ENCODE measurements at regions not wholly inside any gene's neighbourhood (a gene's known extent, or its start where the extent isn't known, plus 50 kb on each side); places are given as distances from the start of the nearest gene placed in this dataset.

GRCh38 chr4:148964456-148964855, 522.2 kb upstream of the NR3C2 start:
- H3K27ac Mint-ChIP-seq, result no peak overlapping the region
- H3K9me3 Mint-ChIP-seq, result no peaks in the 10 kb centered on the region

DNA sequence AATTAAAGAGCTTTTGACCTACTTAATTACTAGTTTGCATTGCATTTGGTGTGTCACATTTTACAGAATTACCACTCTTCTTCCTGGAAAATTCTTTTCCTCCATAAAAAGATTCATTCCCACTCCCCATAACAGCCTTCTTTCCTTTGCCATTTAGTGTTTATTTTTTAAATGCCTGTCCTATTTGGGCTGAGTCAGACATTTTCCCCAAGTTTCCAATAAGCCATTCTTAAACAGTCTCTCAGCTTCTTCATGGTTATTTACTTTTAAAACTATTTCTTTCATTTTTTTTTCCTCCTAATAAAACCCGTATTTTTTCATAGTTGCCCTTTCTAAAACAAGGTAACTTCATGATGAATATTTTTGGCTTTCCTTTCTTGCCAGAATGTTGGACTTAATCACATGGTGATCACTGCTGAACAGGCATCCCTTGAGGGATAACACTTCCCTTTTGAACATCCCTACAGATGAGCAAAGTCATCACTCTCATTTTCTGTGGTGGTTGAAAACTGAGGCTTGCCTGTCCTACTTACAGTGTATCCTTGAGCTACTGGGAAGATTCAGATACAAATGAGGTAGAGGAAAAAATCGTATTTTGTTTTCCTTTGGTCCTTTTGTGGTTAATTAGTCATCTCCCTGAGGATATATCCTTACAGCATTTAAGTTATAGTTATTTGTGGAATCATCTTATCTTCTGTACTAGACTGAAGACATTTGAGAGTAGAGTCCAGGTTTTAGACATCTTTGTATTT, 520.5 kb upstream of the NR3C2 start:
- Mint-ChIP-seq H3K36me3 (ENCODE audit: low read depth) (no peaks in the 10 kb centered on the region), H3K9me3 (no peaks in the 10 kb centered on the region), H3K27ac (no peak overlapping the region), H3K4me3 (no peak overlapping the region), H3K4me1 (ENCODE audit: low read depth) (no peaks in the 10 kb centered on the region), H3K27me3 (ENCODE audit: low read depth) (no peaks in the 10 kb centered on the region)
- no peak for DNase-seq (ENCODE audit: low spot score)

More at GRCh38 chr4:148964456-148964855, 522.2 kb upstream of the NR3C2 start:
- H3K4me1 Mint-ChIP-seq (ENCODE audit: low read depth), result no peaks in the 10 kb centered on the region
- no peaks in the 10 kb centered on the region for H3K36me3 Mint-ChIP-seq (ENCODE audit: low read depth)
- no peaks in the 10 kb centered on the region for H3K27me3 Mint-ChIP-seq (ENCODE audit: low read depth)
- DNase-seq (ENCODE audit: low spot score), result no peak
- H3K4me3 Mint-ChIP-seq, result no peak overlapping the region

DNA sequence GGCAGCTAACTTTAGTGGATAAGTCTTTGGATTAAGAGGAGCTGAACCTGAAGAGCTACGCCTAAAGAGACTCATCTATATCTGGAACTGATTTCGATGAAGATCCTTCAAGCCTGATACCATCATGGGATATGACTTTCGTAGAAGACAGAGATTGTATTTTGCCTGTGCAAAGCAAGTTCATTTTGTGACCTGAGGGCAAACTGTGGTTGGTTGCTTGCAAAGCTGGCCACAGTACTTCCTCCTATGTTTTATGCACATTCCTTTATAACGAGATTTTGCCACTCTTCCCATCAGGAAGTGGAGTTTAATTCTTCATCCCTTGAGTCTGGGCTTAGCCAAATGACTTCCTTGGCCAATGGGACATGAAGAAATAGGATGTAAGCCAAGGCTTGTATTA, 519.3 kb upstream of the NR3C2 start:
- Mint-ChIP-seq H3K36me3 (ENCODE audit: low read depth) (no peaks in the 10 kb centered on the region), H3K27me3 (ENCODE audit: low read depth) (no peaks in the 10 kb centered on the region), H3K4me1 (ENCODE audit: low read depth) (no peaks in the 10 kb centered on the region), H3K27ac (no peak overlapping the region), H3K9me3 (no peaks in the 10 kb centered on the region), H3K4me3 (no peak overlapping the region)
- DNase-seq (ENCODE audit: low spot score), result no peak

DNA sequence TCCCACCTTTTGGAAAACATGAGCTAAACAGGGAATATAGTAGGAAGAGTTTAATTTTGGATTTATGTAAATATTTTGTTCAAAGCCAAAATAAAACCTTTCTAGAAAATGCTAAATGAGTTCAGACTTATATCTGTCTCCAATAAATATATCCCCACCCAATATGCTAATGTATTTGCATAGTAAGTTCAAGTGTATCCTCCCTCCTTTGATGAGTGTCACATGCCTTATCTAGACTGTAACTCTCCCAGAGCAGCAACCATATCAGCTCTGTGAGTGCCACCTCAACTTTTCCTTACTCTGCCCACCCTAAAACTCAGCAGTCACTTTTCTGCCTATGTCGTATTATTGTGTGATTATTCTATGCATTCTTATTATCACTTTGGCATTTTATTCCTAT, 516.1 kb upstream of the NR3C2 start:
- Mint-ChIP-seq H3K4me3 (no peak overlapping the region), H3K36me3 (ENCODE audit: low read depth) (no peaks in the 10 kb centered on the region), H3K4me1 (ENCODE audit: low read depth) (no peaks in the 10 kb centered on the region), H3K9me3 (no peaks in the 10 kb centered on the region), H3K27me3 (ENCODE audit: low read depth) (no peaks in the 10 kb centered on the region), H3K27ac (no peak overlapping the region)
- no peak for DNase-seq (ENCODE audit: low spot score)

DNA sequence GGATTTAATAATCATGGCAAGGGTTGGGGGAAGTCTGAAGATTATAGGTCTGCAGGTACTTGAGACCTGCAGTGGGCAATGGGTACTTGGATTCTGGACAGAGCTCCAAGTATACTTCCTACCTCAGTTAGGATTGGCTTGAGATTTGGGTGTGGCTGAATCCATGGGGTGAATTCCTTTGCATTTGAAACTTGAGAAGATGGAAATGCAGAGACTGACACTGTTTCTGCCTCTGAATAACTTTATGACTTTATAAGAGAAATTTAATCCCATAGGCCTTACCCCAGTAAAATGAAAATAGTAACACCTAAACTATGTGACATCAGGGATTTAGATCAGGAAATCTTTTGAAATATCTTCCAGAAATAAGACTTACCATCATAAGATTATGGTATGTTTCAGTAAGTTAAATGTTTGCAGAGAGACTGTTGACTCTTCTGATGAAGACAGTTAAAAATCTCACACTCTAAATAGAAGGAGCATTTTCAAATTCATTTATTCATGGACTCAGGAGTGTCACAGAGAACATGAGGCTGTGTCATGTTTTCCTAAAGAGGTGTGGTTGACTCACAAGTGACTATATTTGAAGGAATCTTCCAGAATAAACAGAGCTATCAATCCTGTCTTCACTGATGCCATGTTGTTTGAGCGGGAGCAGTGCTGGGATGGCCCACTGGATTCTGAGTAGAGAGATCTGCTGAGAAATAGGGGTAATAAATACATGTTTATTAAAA, 513.5 kb upstream of the NR3C2 start:
- no peaks in the 10 kb centered on the region for H3K27me3 Mint-ChIP-seq (ENCODE audit: low read depth)
- H3K36me3 Mint-ChIP-seq (ENCODE audit: low read depth), result no peaks in the 10 kb centered on the region

GRCh38 chr4:148954011-148954749, 512.0 kb upstream of the NR3C2 start:
- Mint-ChIP-seq H3K9me3 (no peaks in the 10 kb centered on the region), H3K27me3 (ENCODE audit: low read depth) (no peaks in the 10 kb centered on the region), H3K36me3 (ENCODE audit: low read depth) (no peaks in the 10 kb centered on the region), H3K27ac (no peak overlapping the region), H3K4me3 (no peak overlapping the region), H3K4me1 (ENCODE audit: low read depth) (no peaks in the 10 kb centered on the region)
- no peak for DNase-seq (ENCODE audit: low spot score)

More for the DNA sequence above, 513.5 kb upstream of the NR3C2 start:
- Mint-ChIP-seq H3K27ac (no peak overlapping the region), H3K4me3 (no peak overlapping the region), H3K9me3 (no peaks in the 10 kb centered on the region), H3K4me1 (ENCODE audit: low read depth) (no peaks in the 10 kb centered on the region)
- DNase-seq (ENCODE audit: low spot score), result no peak

- DNase-seq (ENCODE audit: low spot score), result no peak
- Mint-ChIP-seq H3K4me1 (ENCODE audit: low read depth) (no peaks in the 10 kb centered on the region), H3K9me3 (no peaks in the 10 kb centered on the region), H3K36me3 (ENCODE audit: low read depth) (no peaks in the 10 kb centered on the region), H3K27me3 (ENCODE audit: low read depth) (no peaks in the 10 kb centered on the region), H3K4me3 (no peak overlapping the region), H3K27ac (no peak overlapping the region)
Measured at GRCh38 chr4:148951346-148951745, 509.1 kb upstream of the NR3C2 start.

- DNase-seq (ENCODE audit: low spot score), result no peak
- Mint-ChIP-seq H3K9me3 (no peaks in the 10 kb centered on the region), H3K36me3 (ENCODE audit: low read depth) (no peaks in the 10 kb centered on the region), H3K27ac (no peak overlapping the region), H3K27me3 (ENCODE audit: low read depth) (no peaks in the 10 kb centered on the region), H3K4me1 (ENCODE audit: low read depth) (no peaks in the 10 kb centered on the region), H3K4me3 (no peak overlapping the region)
Measured at GRCh38 chr4:148946271-148946670, 504.1 kb upstream of the NR3C2 start.

- Mint-ChIP-seq H3K36me3 (ENCODE audit: low read depth) (no peaks in the 10 kb centered on the region), H3K27ac (no peak overlapping the region)
Measured at GRCh38 chr4:148944839-148945219, 502.6 kb upstream of the NR3C2 start.

GRCh38 chr4:148944136-148944838, 502.1 kb upstream of the NR3C2 start:
- no peaks in the 10 kb centered on the region for H3K27me3 Mint-ChIP-seq (ENCODE audit: low read depth)
- H3K9me3 Mint-ChIP-seq, result no peaks in the 10 kb centered on the region
- H3K27ac Mint-ChIP-seq, result no peak overlapping the region
- H3K4me3 Mint-ChIP-seq, result no peak overlapping the region
- no peaks in the 10 kb centered on the region for H3K36me3 Mint-ChIP-seq (ENCODE audit: low read depth)
- H3K4me1 Mint-ChIP-seq (ENCODE audit: low read depth), result no peaks in the 10 kb centered on the region
- no peak for DNase-seq (ENCODE audit: low spot score)

More at GRCh38 chr4:148944839-148945219, 502.6 kb upstream of the NR3C2 start:
- Mint-ChIP-seq H3K4me1 (ENCODE audit: low read depth) (no peaks in the 10 kb centered on the region), H3K27me3 (ENCODE audit: low read depth) (no peaks in the 10 kb centered on the region), H3K4me3 (no peak overlapping the region), H3K9me3 (no peaks in the 10 kb centered on the region)
- DNase-seq (ENCODE audit: low spot score), result no peak

GRCh38 chr4:148934926-148935578, 492.8 kb upstream of the NR3C2 start:
- H3K4me1 Mint-ChIP-seq (ENCODE audit: low read depth), result no peaks in the 10 kb centered on the region
- no peaks in the 10 kb centered on the region for H3K27me3 Mint-ChIP-seq (ENCODE audit: low read depth)

DNA sequence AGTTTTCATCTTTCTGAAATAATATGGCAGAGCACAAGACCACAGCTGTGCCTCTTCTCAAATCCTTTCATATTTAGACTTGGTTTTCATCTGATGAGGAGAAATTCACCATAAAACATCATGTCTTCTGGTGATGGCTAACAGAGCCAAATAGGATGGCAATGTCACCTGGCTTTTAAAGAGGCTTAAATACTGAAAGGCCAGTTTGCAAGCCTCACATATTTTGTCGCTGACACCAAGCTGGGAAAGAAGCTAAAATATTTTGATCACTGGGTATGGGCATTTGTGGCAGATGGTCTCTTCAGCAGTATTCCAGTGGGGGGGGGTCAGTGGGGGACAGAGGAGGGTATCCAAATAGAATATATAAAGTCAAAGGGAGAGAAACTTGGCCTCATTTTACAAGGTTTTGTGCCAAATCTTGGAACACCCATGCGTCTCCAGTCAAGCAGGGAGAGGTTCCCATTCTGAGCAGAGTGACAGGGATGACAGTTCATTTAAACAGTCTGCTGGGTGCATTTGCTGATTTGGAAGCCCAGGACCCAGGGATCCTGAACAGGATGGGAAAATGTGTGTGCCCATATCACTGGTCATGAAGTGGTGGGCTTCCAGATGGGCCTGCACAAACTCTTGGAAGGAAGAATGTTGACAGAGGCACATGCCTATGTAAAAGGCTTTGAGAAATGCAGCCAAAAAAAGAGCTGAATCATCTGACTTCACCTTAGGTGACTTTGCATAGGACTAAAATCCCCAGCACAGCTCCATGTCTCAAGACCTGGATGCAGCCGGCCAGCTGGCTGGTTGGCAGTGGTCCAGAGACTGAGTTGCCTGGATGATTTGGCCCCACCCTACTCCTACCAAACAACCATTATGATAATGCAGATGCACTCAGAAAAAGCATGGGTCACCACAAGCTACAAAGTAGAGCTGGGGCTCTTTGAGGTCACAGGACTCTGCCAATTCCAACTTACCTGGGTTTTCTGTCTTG, 484.4 kb upstream of the NR3C2 start:
- H3K27ac Mint-ChIP-seq, result no peak overlapping the region
- H3K36me3 Mint-ChIP-seq (ENCODE audit: low read depth), result no peaks in the 10 kb centered on the region
- H3K4me3 Mint-ChIP-seq, result no peak overlapping the region
- no peaks in the 10 kb centered on the region for H3K27me3 Mint-ChIP-seq (ENCODE audit: low read depth)
- no peaks in the 10 kb centered on the region for H3K4me1 Mint-ChIP-seq (ENCODE audit: low read depth)
- H3K9me3 Mint-ChIP-seq, result peaks cover 27% of the 10 kb centered on the region
- no peak for DNase-seq (ENCODE audit: low spot score)

More at GRCh38 chr4:148934926-148935578, 492.8 kb upstream of the NR3C2 start:
- no peak overlapping the region for H3K4me3 Mint-ChIP-seq
- H3K27ac Mint-ChIP-seq, result no peak overlapping the region
- no peaks in the 10 kb centered on the region for H3K36me3 Mint-ChIP-seq (ENCODE audit: low read depth)
- no peak for DNase-seq (ENCODE audit: low spot score)
- H3K9me3 Mint-ChIP-seq, result peaks cover 15% of the 10 kb centered on the region

All from T-helper 2 cell treated with Interferon-gamma antibody and Interleukin-4, amounts not matched to agents 5 μg/mL and 100 μg/mL, for 36 hours (primary cell).